CD14-positive monocyte (primary cell): ENCODE measurements at regions not wholly inside any gene's neighbourhood (a gene's known extent, or its start where the extent isn't known, plus 50 kb on each side); places are given as distances from the start of the nearest gene placed in this dataset.

Experiments
- DNase-seq, 3 donors: peaks; one replicate each; pipeline ENCODE4 v3.0.0-alpha.2; 2011 to 2022
- H2AFZ ChIP-seq: 2 replicates; pipeline ENCODE4 v1.6.0; 2012; ENCODE audit warnings: mild to moderate bottlenecking, low read depth, low read length, inconsistent platforms; ENCODE audit not compliant: insufficient read depth, poor library complexity, severe bottlenecking
- H3K27ac ChIP-seq, 2 donors: 1 replicate in 1 of 2; 2 replicates in 1 of 2; pipeline ENCODE4 v1.5.1; 2012 to 2013; ENCODE audit warnings: low read length in 2 of 2, control low read depth in 1 of 2, inconsistent platforms in 1 of 2, low read depth in 1 of 2, mild to moderate bottlenecking in 1 of 2
- H3K27me3 ChIP-seq, 2 donors: one replicate each; pipeline versions ENCODE4 v1.6.0 to v1.6.1; 2011 to 2013; ENCODE audit warnings: low read length in 2 of 2; ENCODE audit not compliant: control insufficient read depth in 2 of 2, insufficient read depth in 2 of 2
- H3K36me3 ChIP-seq, 2 donors: replicated peaks in 1 of 2; 1 replicate in 1 of 2; 2 replicates in 1 of 2; pipeline versions ENCODE4 v1.5.1 to v1.6.1; 2012 to 2013; ENCODE audit warnings: low read length in 2 of 2, control low read depth in 1 of 2, inconsistent platforms in 1 of 2, mild to moderate bottlenecking in 1 of 2; ENCODE audit not compliant: insufficient read depth in 2 of 2, control insufficient read depth in 1 of 2
- H3K4me1 ChIP-seq, 2 donors: 1 replicate in 1 of 2; 2 replicates in 1 of 2; pipeline versions ENCODE4 v1.5.1 to v1.6.1; 2012 to 2013; ENCODE audit warnings: low read length in 2 of 2, control low read depth in 1 of 2, inconsistent platforms in 1 of 2, mild to moderate bottlenecking in 1 of 2, moderate library complexity in 1 of 2; ENCODE audit not compliant: insufficient read depth in 2 of 2, control insufficient read depth in 1 of 2
- H3K4me2 ChIP-seq: replicated peaks from 2 replicates; pipeline ENCODE3; 2012; ENCODE audit warnings: low read length, moderate library complexity, mild to moderate bottlenecking; ENCODE audit not compliant: poor library complexity, severe bottlenecking; ENCODE audit errors: extremely low read depth
- H3K4me3 ChIP-seq, 3 experiments: fragments of 200-600 bp in 1 of 3; sonication (generic) in 1 of 3; replicated peaks in 1 of 3; 1 replicate in 2 of 3; 2 replicates in 1 of 3; pipeline ENCODE4 v1.5.1; 2011 to 2013; ENCODE audit warnings: low read length in 3 of 3, mild to moderate bottlenecking in 3 of 3, control low read depth in 2 of 3, low read depth in 2 of 3, inconsistent platforms in 1 of 3, moderate library complexity in 1 of 3
- H3K79me2 ChIP-seq: 2 replicates; pipeline ENCODE4 v1.6.0; 2012; ENCODE audit warnings: mild to moderate bottlenecking, control low read depth, inconsistent platforms, low read length, moderate library complexity; ENCODE audit not compliant: insufficient read depth
- H3K9ac ChIP-seq: 2 replicates; pipeline ENCODE4 v1.6.0; 2017; ENCODE audit warnings: low read length, mild to moderate bottlenecking; ENCODE audit not compliant: insufficient read depth, poor library complexity, severe bottlenecking
- H3K9me3 ChIP-seq, 2 donors: replicated peaks in 1 of 2; 1 replicate in 1 of 2; 2 replicates in 1 of 2; pipeline versions ENCODE4 v1.5.1 to v1.6.1; 2012 to 2013; ENCODE audit warnings: low read length in 2 of 2, control low read depth in 1 of 2; ENCODE audit not compliant: control insufficient read depth in 1 of 2, insufficient read depth in 1 of 2
- H4K20me1 ChIP-seq: 2 replicates; pipeline ENCODE4 v1.6.0; 2012; ENCODE audit warnings: mild to moderate bottlenecking, low read length, control low read depth, moderate library complexity; ENCODE audit not compliant: insufficient read depth
- H3K27ac Mint-ChIP-seq, 7 donors: one replicate each; pipeline ENCODE4 v1.8.0; 2020; ENCODE audit warnings: mild to moderate bottlenecking in 7 of 7, mixed read lengths in 7 of 7, moderate library complexity in 6 of 7, inconsistent platforms in 2 of 7
- H3K27me3 Mint-ChIP-seq, 3 donors: one replicate each; pipeline ENCODE4 v1.8.0; 2021 to 2022; ENCODE audit warnings: low read depth in 3 of 3, mild to moderate bottlenecking in 3 of 3, mixed read lengths in 3 of 3, moderate library complexity in 3 of 3, inconsistent platforms in 1 of 3
- H3K36me3 Mint-ChIP-seq, 2 donors: one replicate each; pipeline ENCODE4 v1.8.0; 2020; ENCODE audit warnings: mixed read lengths in 2 of 2, inconsistent platforms in 1 of 2, mild to moderate bottlenecking in 1 of 2
- H3K4me1 Mint-ChIP-seq: one replicate; pipeline ENCODE4 v1.8.0; 2020; ENCODE audit warnings: mild to moderate bottlenecking, mixed read lengths
- H3K4me3 Mint-ChIP-seq, 2 donors: one replicate each; pipeline ENCODE4 v1.8.0; 2020; ENCODE audit warnings: mild to moderate bottlenecking in 2 of 2, mixed read lengths in 2 of 2, moderate library complexity in 1 of 2
- H3K9me3 Mint-ChIP-seq, 7 donors: one replicate each; pipeline ENCODE4 v1.8.0; 2020 to 2022; ENCODE audit warnings: mixed read lengths in 7 of 7, mild to moderate bottlenecking in 6 of 7, moderate library complexity in 6 of 7, inconsistent platforms in 2 of 7
- WGBS: methylation state at CpG from one replicate; pipeline ENCODE4 v1.1.5; 2013; ENCODE audit warnings: missing lambda C conversion rate; ENCODE audit not compliant: insufficient coverage; 5-methylcytosine and 5-hydroxymethylcytosine counted together
- intact Hi-C, 2 donors: fragments of 100-400 bp; cut with micrococcal nuclease; formaldehyde crosslinking; loops; one replicate each; pipeline versions ENCODE4 v1.15.0 to v1.15.1; 2023
- TF ChIP-seq, protein P1 (sequence below): fragments of 200-600 bp; IDR thresholded peaks from one replicate; pipeline ENCODE4 v1.8.0; 2022; ENCODE audit warnings: antibody characterized with exemption, mild to moderate bottlenecking

DNA sequence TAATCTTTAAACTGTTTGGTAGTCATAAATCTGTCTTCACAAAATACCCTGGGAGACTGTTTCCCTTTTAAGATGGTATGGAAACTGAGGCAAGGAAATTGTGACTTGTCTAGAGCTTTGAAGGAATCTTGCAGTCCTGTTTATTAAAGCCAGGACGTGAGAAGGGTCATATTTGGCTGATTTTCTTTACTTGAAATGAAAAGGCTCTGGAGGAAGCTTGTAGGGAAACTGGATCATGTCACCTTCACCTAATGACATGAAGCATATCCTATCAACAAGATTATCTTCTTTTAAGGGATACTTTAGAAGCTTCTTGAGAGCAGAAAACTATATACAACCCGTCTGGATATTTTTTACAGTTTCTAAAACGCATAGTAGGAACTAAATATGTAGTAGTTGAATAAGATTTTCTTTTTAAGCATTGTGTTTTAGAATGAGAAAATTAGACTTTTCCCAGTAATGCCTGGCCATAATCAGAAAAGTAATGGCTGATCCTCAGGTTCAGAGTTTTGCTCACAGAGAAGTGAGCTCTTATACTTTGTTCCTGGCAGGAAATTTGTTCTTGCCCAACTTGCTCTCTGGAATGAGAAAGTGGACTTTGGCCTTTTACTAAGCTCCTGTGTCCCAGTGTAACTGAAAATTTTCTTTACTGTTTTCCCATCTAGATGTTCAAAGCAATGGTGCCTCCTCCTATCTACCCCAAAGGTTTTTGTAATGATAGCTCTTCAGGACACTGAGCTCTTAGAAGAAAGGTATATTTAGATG, 136.8 kb upstream of the AFF2 start:
- Histone ChIP-seq H3K27me3 (no peaks in the 10 kb centered on the region), H4K20me1 (no peaks in the 10 kb centered on the region), H3K4me1 (no peaks in the 10 kb centered on the region), H3K36me3 (no peaks in the 10 kb centered on the region), H3K27ac (no peak overlapping the region), H2AFZ (no peak overlapping the region), H3K79me2 (no peaks in the 10 kb centered on the region), H3K4me3 (no peak overlapping the region), H3K4me2 (no peak overlapping the region), H3K9me3 (no peaks in the 10 kb centered on the region), H3K9ac (no peak overlapping the region)
- Mint-ChIP-seq H3K27ac (no peak overlapping the region), H3K4me3 (no peak overlapping the region), H3K9me3 (no peaks in the 10 kb centered on the region), H3K36me3 (no peaks in the 10 kb centered on the region), H3K27me3 (peaks cover 0 to 1% (median 0%) of the 10 kb centered on the region in 3 donors), H3K4me1 (no peaks in the 10 kb centered on the region)
- intact Hi-C loops: no loop called here
- no peak for DNase-seq
- no CpG with 5 or more reads among the region's 3 CpGs for WGBS
- TF ChIP-seq, protein P1, sequence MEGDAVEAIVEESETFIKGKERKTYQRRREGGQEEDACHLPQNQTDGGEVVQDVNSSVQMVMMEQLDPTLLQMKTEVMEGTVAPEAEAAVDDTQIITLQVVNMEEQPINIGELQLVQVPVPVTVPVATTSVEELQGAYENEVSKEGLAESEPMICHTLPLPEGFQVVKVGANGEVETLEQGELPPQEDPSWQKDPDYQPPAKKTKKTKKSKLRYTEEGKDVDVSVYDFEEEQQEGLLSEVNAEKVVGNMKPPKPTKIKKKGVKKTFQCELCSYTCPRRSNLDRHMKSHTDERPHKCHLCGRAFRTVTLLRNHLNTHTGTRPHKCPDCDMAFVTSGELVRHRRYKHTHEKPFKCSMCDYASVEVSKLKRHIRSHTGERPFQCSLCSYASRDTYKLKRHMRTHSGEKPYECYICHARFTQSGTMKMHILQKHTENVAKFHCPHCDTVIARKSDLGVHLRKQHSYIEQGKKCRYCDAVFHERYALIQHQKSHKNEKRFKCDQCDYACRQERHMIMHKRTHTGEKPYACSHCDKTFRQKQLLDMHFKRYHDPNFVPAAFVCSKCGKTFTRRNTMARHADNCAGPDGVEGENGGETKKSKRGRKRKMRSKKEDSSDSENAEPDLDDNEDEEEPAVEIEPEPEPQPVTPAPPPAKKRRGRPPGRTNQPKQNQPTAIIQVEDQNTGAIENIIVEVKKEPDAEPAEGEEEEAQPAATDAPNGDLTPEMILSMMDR: no peak

DNA sequence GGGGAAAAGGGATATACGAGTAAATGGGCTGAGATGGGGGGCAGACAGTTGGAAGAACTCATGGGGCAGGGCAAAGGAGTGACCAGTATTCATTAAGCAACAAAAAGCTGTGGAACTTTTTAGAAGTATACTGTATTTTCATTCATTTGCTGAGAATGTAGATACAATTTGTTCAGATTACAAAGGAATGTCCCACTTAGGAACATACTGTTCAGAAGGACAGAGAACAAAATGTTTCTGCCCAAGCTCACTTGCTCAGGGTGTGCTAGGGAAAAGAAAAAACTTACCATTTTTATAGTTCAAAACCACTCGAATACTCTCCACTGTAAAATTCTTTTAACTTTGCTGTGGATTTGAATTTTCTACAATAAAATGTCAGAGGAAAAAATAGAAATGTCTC, 135.2 kb upstream of the AFF2 start:
- intact Hi-C loops: no loop called here
- Histone ChIP-seq H3K27ac (no peak overlapping the region), H3K27me3 (no peaks in the 10 kb centered on the region), H3K79me2 (no peaks in the 10 kb centered on the region), H3K4me3 (no peak overlapping the region), H4K20me1 (no peaks in the 10 kb centered on the region), H3K4me1 (no peaks in the 10 kb centered on the region), H3K4me2 (no peak overlapping the region), H3K9me3 (no peaks in the 10 kb centered on the region), H3K9ac (no peak overlapping the region), H3K36me3 (no peaks in the 10 kb centered on the region), H2AFZ (no peak overlapping the region)
- Mint-ChIP-seq H3K4me3 (no peak overlapping the region), H3K27ac (no peak overlapping the region), H3K4me1 (no peaks in the 10 kb centered on the region), H3K9me3 (no peaks in the 10 kb centered on the region), H3K27me3 (peaks cover 0 to 1% (median 0%) of the 10 kb centered on the region in 3 donors), H3K36me3 (no peaks in the 10 kb centered on the region)
- no peak for DNase-seq
- TF ChIP-seq, protein P1: no peak
- no CpG with 5 or more reads among the region's 2 CpGs for WGBS
